ENCODE measurements at regions not wholly inside any gene's neighbourhood (a gene's known extent, or its start where the extent isn't known, plus 50 kb on each side); places are given as distances from the start of the nearest gene placed in this dataset.

GRCh38 chr5:173741729-173742431 lies 125.4 kb upstream of the BOD1 start:
- no peak for DNase-seq

GRCh38 chr5:173742432-173742816 lies 126.0 kb upstream of the BOD1 start:
- DNase-seq: no peak

GRCh38 chr5:173743641-173744343 lies 127.3 kb upstream of the BOD1 start:
- no peak for DNase-seq

- no peak for DNase-seq
Observed at GRCh38 chr5:173744551-173744950, 128.1 kb upstream of the BOD1 start.

GRCh38 chr5:173745123-173745522 lies 128.7 kb upstream of the BOD1 start:
- no peak for DNase-seq

- no peak for DNase-seq
Observed at GRCh38 chr5:173745557-173745956, 129.1 kb upstream of the BOD1 start.

- no peak for DNase-seq
Observed at GRCh38 chr5:173746047-173746646, 129.7 kb upstream of the BOD1 start.

GRCh38 chr5:173747876-173748275 lies 131.4 kb upstream of the BOD1 start:
- no peak for DNase-seq

- DNase-seq: no peak
Observed at GRCh38 chr5:173750538-173751265, 134.3 kb upstream of the BOD1 start.

- DNase-seq: no peak
Observed at GRCh38 chr5:173751266-173751600, 134.8 kb upstream of the BOD1 start.

- no peak for DNase-seq
Observed at GRCh38 chr5:173752653-173753052, 135.5 kb upstream of the CPEB4 start.

GRCh38 chr5:173753307-173754168 lies 134.6 kb upstream of the CPEB4 start:
- peak; percentile 51 for DNase-seq

GRCh38 chr5:173755319-173755718 lies 132.8 kb upstream of the CPEB4 start:
- no peak for DNase-seq

- no peak for DNase-seq
Observed at GRCh38 chr5:173757403-173758209, 130.5 kb upstream of the CPEB4 start.

GRCh38 chr5:173758676-173759075 lies 129.5 kb upstream of the CPEB4 start:
- DNase-seq: no peak

- DNase-seq: no peak
Observed at GRCh38 chr5:173759691-173760090, 128.5 kb upstream of the CPEB4 start.

- no peak for DNase-seq
Observed at GRCh38 chr5:173760461-173761177, 127.5 kb upstream of the CPEB4 start.

GRCh38 chr5:173761178-173761513 lies 127.0 kb upstream of the CPEB4 start:
- DNase-seq: no peak

GRCh38 chr5:173762045-173762444 lies 126.1 kb upstream of the CPEB4 start:
- DNase-seq: no peak

- no peak for DNase-seq
Observed at GRCh38 chr5:173762930-173763329, 125.2 kb upstream of the CPEB4 start.
